Stimulated activated naive B cell treated with anti-CD40 and anti-IgM and Interleukin-4, amounts not matched to agents 10 μg/mL and 1 μg/mL and 100 μg/mL, for 72 hours (primary cell): ENCODE measurements at regions not wholly inside any gene's neighbourhood (a gene's known extent, or its start where the extent isn't known, plus 50 kb on each side); places are given as distances from the start of the nearest gene placed in this dataset.

ENCODE experiments used
- ATAC-seq, 2 donors: fragments of 150-1000 bp; cut with Tn5 transposase; replicated peaks; 2 replicates each; pipeline ENCODE4 v1.10.0; 2021; ENCODE audit warnings: moderate library complexity in 1 of 2
- DNase-seq: peaks from one replicate; pipeline ENCODE4 v3.0.0; 2021
- H3K27ac Mint-ChIP-seq: one replicate; pipeline ENCODE4 v1.8.0; 2022; ENCODE audit warnings: mild to moderate bottlenecking, mixed read lengths
- H3K27me3 Mint-ChIP-seq, 2 donors: one replicate each; pipeline ENCODE4 v1.8.0; 2022; ENCODE audit warnings: mixed read lengths in 2 of 2
- H3K36me3 Mint-ChIP-seq, 2 donors: one replicate each; pipeline ENCODE4 v1.8.0; 2022; ENCODE audit warnings: mixed read lengths in 2 of 2, mild to moderate bottlenecking in 1 of 2
- H3K4me1 Mint-ChIP-seq, 2 donors: one replicate each; pipeline ENCODE4 v1.8.0; 2022; ENCODE audit warnings: mixed read lengths in 2 of 2, mild to moderate bottlenecking in 1 of 2
- H3K4me3 Mint-ChIP-seq, 2 donors: one replicate each; pipeline ENCODE4 v1.8.0; 2022; ENCODE audit warnings: mild to moderate bottlenecking in 2 of 2, mixed read lengths in 2 of 2, moderate library complexity in 1 of 2
- H3K9me3 Mint-ChIP-seq, 2 donors: one replicate each; pipeline ENCODE4 v1.8.0; 2022; ENCODE audit warnings: mixed read lengths in 2 of 2, mild to moderate bottlenecking in 1 of 2

DNA sequence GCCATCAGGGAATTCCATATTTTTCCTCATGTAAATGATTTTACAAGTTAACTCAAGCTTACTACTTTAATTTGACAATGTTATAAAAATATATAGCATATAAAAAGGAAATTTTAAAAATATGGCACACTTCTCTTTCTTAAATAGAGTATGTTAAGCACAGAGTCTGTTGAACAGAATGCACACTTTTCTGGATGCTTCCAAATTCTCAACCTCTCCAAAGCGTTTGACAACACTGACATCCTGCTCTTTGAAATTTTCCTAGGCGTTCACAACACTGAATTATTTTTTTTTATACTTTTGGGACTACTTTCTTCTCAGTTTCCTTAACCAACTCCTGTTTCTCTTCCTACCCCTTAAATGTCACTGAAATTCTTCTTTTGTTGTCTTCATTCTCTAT lies 117.8 kb upstream of the PLXNA2 start:
- Mint-ChIP-seq H3K4me3 (no peak overlapping the region), H3K27me3 (peaks cover 5 to 9% of the 10 kb centered on the region in 2 donors), H3K4me1 (no peaks in the 10 kb centered on the region), H3K27ac (no peak overlapping the region), H3K36me3 (no peaks in the 10 kb centered on the region), H3K9me3 (no peaks in the 10 kb centered on the region)
- ATAC-seq (no peak), DNase-seq (no peak)

DNA sequence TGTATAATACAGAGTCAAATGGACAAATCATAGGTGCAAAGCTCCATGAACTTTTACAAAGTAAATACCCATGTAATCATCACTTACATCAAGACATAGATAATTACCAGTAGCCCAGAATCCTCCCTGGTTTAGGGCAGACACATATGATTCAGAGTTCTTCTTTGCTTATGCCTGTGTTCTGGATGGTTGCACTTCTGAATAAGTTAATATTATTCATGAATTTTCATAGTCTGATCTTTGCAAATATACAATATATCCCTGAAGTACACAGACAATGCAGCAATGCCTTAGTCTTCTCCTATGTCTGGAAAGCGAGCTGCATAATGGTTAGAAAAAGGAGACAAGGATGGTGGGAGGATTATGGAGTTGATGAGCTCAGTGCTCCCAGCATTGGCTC lies 122.4 kb upstream of the PLXNA2 start:
- Mint-ChIP-seq H3K4me1 (peaks cover 4 to 9% of the 10 kb centered on the region in 2 donors), H3K27ac (no peak overlapping the region)
- no peak for ATAC-seq

DNA sequence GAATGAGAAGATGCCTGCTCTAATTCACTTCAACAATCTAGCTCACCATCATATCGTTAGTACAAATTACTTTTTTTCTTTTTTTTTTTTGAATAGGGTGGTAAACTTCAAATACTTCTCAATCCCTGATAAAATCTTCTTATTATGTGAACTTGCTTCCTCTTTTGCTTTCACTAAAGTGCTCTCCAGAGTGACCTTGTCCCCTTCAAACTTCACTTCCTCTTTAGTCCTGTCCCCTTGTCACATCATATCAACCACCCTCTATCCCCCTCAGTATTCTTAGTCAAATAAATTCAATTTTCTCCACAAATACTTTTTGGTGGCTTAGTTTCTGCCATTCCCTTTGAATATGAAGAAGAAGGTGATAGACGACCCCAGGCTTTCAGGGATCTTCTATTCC lies 124.9 kb upstream of the PLXNA2 start:
- H3K27ac Mint-ChIP-seq, result no peak overlapping the region
- peak; percentile 56 to 67 for ATAC-seq
- no peaks in the 10 kb centered on the region for H3K27me3 Mint-ChIP-seq
- no peak overlapping the region for H3K4me3 Mint-ChIP-seq
- H3K9me3 Mint-ChIP-seq, result no peaks in the 10 kb centered on the region
- no peak for DNase-seq
- H3K36me3 Mint-ChIP-seq, result no peaks in the 10 kb centered on the region
- peaks cover 4 to 9% of the 10 kb centered on the region in 2 donors for H3K4me1 Mint-ChIP-seq

More for the DNA sequence above, 122.4 kb upstream of the PLXNA2 start:
- H3K36me3 Mint-ChIP-seq, result no peaks in the 10 kb centered on the region
- DNase-seq, result no peak
- H3K9me3 Mint-ChIP-seq, result no peaks in the 10 kb centered on the region
- H3K27me3 Mint-ChIP-seq, result peaks cover 0 to 9% of the 10 kb centered on the region in 2 donors
- H3K4me3 Mint-ChIP-seq, result no peak overlapping the region

DNA sequence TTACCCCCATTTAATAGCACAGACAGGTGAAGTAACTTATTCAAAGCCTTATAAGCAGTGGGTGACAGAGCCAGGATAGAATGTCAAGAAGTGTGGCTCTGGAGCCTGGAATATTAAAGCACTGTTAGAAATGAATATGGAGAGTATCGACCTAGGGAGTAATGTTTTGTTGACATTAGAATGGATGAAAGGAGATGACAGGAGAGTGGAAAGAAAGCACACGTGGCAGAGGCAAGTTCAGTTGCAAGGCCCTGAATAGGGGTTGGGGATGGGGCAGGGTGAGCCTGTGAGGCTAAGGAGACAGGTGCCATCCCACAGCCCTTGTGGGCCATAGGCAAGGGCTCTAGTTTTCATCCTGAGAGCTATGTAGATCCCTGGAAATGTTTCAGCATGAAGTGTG lies 125.5 kb upstream of the PLXNA2 start:
- peaks cover 4 to 9% of the 10 kb centered on the region in 2 donors for H3K4me1 Mint-ChIP-seq
- no peak overlapping the region for H3K4me3 Mint-ChIP-seq
- H3K9me3 Mint-ChIP-seq, result no peaks in the 10 kb centered on the region
- H3K36me3 Mint-ChIP-seq, result no peaks in the 10 kb centered on the region
- H3K27ac Mint-ChIP-seq, result no peak overlapping the region
- ATAC-seq (no peak), DNase-seq (no peak)
- H3K27me3 Mint-ChIP-seq, result no peaks in the 10 kb centered on the region

DNA sequence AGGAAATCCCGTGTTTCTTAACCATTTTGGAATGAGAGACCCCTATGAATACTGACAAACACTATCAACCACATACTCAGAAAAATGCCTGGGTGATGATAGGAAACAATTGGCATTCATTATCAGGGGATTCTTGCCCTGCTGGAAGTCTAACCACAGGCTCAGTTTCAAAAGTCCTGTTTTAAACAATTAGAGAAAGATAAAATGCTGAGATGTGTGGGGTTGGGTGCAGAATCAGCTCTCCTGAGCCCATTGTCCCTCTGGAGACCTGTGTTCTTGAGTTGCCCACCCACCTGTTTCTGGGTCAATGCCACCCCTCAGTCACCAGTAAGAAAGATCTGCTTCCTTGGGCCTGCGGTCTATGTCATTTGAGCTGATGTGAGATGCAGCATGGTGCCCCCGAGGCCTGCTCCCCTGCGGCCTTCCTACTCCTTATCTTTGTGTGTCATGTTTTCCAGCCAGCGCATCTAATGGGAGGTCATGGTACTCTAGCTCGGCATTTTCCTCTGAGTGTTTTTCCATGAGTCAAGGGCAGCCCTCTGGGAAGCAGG lies 130.3 kb upstream of the PLXNA2 start:
- no peaks in the 10 kb centered on the region for H3K36me3 Mint-ChIP-seq
- no peak overlapping the region for H3K27ac Mint-ChIP-seq
- no peaks in the 10 kb centered on the region for H3K4me1 Mint-ChIP-seq
- no peaks in the 10 kb centered on the region for H3K27me3 Mint-ChIP-seq
- no peaks in the 10 kb centered on the region for H3K9me3 Mint-ChIP-seq
- DNase-seq (no peak), ATAC-seq (no peak)
- H3K4me3 Mint-ChIP-seq, result no peak overlapping the region

DNA sequence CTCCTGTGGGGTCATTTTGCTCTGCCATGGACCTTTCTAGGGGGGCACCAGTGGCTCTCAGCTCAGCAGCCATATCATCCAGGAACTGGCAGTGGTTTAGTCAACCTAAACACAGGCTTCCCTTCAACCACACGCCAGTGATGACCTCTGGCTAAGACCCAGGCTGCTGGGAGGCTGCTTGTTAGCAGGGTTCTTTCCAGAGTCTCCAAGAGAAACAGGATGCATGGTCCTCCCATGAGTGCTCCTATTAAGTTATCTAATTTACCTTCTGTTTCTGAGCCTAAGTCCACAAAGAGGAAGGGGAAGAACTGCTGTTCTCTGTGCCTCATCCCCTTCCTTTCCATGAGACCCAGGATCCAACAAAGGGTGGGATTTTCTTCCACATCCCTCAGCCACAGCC lies 137.3 kb upstream of the PLXNA2 start:
- Mint-ChIP-seq H3K4me3 (no peak overlapping the region), H3K27ac (no peak overlapping the region)

DNA sequence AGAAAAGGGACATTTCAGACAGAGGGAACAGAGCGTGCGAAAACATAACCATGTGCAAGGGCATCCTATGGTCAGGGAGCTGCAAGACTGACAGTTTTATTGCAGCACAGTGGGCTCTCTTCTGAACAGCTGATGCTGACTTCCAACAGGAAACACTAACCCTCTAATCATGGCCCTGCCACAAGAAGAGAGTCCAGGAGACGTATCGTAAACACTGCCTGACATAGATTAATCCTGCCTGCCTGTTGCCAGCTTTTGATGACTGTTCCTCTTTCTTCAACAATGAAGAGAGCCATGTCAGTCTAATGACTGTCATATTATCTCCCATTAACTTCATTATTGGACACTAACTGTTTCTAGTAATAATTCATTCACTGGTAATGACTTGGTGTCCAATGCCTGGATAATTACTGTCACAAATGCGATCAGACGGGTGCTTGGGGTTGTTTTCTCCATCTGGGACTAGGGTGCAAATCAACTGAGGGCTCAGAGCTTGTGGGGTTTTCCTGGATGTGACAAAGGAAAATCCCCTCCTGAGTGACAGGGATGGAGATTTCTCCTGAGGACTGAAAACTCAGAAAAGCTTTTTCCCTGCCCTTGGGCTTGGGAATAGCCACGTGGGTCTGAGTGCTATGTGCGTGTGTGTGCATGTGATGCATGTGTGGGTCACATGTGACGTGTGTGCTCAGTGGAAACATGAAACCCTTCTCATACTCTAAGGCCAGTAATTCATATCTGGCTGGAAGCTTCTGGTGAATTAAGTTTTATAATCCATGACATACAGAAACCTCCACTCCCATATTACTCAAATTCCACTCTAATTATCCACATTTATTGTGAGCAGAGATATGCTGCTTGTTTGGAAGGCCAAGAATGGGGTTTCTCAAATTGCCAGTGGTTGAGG lies 144.0 kb upstream of the PLXNA2 start:
- no peak overlapping the region for H3K4me3 Mint-ChIP-seq
- no peaks in the 10 kb centered on the region for H3K36me3 Mint-ChIP-seq

More for the DNA sequence above, 137.3 kb upstream of the PLXNA2 start:
- Mint-ChIP-seq H3K36me3 (no peaks in the 10 kb centered on the region), H3K9me3 (peaks cover 0 to 2% of the 10 kb centered on the region in 2 donors), H3K4me1 (no peaks in the 10 kb centered on the region), H3K27me3 (no peaks in the 10 kb centered on the region)
- ATAC-seq (no peak), DNase-seq (no peak)

DNA sequence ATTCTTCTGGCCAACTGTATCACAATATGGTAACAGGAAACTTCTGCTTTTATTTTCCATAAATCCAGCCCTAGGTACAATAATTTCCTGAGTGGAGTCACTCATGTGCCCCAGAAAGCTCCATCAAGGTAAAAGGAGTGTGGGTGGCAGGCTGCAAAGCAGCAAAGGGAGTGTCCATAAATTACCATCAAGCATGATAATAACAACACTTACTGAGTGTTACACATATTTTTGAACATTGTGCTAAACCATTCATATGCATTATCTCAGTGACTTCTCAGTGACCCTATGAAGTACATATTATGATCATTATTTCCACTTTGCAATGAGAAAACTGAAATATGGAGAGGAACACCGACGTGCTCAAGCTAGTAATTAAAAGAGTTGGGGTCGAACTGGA lies 149.2 kb upstream of the PLXNA2 start:
- no peaks in the 10 kb centered on the region for H3K9me3 Mint-ChIP-seq
- no peaks in the 10 kb centered on the region for H3K36me3 Mint-ChIP-seq
- ATAC-seq (no peak), DNase-seq (no peak)
- H3K4me1 Mint-ChIP-seq, result no peaks in the 10 kb centered on the region
- H3K27me3 Mint-ChIP-seq, result no peaks in the 10 kb centered on the region
- no peak overlapping the region for H3K27ac Mint-ChIP-seq
- no peak overlapping the region for H3K4me3 Mint-ChIP-seq

More for the DNA sequence above, 144.0 kb upstream of the PLXNA2 start:
- H3K4me1 Mint-ChIP-seq, result peaks cover 0 to 1% of the 10 kb centered on the region in 2 donors
- DNase-seq (no peak), ATAC-seq (no peak)
- no peak overlapping the region for H3K27ac Mint-ChIP-seq
- H3K9me3 Mint-ChIP-seq, result peaks cover 0 to 2% of the 10 kb centered on the region in 2 donors
- no peaks in the 10 kb centered on the region for H3K27me3 Mint-ChIP-seq

DNA sequence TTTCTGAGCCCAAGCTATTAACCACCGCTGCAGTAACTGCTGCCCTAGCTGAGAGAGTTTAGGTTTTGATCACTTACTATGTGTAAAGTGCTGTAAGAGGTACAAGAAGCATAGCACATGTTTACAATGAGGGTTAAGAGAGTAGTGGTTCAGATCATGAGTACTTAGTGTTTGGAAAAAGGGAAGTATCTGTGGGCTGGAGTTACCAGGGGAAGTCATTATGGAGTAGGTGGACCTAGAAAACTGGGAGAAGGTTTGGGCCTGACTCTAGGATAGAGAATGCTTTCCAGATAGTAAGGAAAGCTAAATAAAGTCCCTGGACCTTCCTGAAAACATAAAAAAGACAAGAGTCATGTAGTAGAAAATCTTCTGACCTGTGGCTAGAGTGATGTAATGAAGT lies 149.6 kb upstream of the PLXNA2 start:
- Mint-ChIP-seq H3K4me3 (no peak overlapping the region), H3K36me3 (no peaks in the 10 kb centered on the region), H3K27ac (no peak overlapping the region), H3K4me1 (no peaks in the 10 kb centered on the region), H3K9me3 (no peaks in the 10 kb centered on the region), H3K27me3 (no peaks in the 10 kb centered on the region)
- no peak for ATAC-seq
- no peak for DNase-seq

DNA sequence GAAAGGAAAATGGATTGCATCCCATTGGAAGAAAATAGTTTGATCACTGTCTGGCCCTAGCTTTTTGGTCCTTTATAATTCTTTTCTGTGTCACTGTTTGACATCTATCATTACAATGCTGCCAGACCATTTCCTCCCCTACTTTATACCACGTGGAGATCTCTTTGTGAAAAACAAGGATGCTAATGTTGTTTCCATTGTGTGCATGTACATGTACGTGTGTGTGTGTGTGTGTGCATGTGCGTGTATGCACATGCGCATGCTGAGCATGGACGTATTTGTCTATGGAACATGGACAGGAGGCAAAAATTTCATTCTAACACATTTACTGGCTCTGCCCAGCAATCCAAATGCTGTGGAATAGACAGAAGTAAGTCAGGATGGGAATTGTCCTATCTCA lies 153.1 kb upstream of the PLXNA2 start:
- ATAC-seq, result no peak
- no peak overlapping the region for H3K27ac Mint-ChIP-seq
- H3K4me1 Mint-ChIP-seq, result no peaks in the 10 kb centered on the region
- no peaks in the 10 kb centered on the region for H3K27me3 Mint-ChIP-seq
- no peak for DNase-seq
- no peak overlapping the region for H3K4me3 Mint-ChIP-seq
- no peaks in the 10 kb centered on the region for H3K36me3 Mint-ChIP-seq
- H3K9me3 Mint-ChIP-seq, result no peaks in the 10 kb centered on the region

DNA sequence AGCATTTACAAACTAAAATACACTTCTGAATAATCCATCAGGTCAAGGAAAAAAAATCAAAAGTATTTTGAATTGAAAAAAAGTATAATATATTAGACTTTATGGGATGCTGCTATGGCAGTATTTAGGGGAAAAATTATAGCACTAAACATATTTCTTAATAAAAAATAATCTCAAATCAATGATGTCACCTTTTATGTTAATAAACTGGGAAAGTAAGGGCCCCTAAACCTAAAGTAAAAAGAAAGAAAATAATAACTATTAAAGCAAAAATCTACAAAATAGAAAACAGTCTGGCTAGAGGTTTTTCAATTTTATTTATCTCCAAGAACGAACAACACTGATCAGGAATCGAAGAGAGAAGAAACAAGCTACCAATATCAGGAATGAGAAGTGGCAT lies 160.8 kb upstream of the PLXNA2 start:
- H3K9me3 Mint-ChIP-seq, result no peaks in the 10 kb centered on the region
- no peaks in the 10 kb centered on the region for H3K4me1 Mint-ChIP-seq
- DNase-seq, result no peak
- H3K27me3 Mint-ChIP-seq, result no peaks in the 10 kb centered on the region
- ATAC-seq, result no peak
- H3K36me3 Mint-ChIP-seq, result no peaks in the 10 kb centered on the region
- no peak overlapping the region for H3K4me3 Mint-ChIP-seq
- H3K27ac Mint-ChIP-seq, result no peak overlapping the region

DNA sequence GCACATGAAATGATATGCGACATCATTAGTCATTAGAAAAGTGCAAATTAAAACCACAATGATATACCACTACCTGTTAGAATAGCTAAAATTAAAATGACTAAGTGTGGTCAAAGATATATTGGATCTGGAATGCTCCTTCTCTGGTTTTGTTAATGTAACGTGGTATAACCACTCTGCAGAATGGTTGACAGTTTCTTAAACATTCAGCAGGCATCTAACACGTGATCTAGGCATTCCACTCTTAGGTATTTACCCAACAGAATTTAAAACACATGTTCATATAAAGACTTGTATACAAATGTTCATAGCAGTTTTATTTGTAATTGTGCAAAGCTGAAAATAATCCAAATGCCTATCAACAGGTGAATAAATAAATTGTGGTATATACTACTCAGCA lies 165.0 kb upstream of the PLXNA2 start:
- ATAC-seq (no peak), DNase-seq (no peak)
- Mint-ChIP-seq H3K4me1 (no peaks in the 10 kb centered on the region), H3K27ac (no peak overlapping the region), H3K9me3 (no peaks in the 10 kb centered on the region), H3K27me3 (no peaks in the 10 kb centered on the region), H3K36me3 (no peaks in the 10 kb centered on the region), H3K4me3 (no peak overlapping the region)

DNA sequence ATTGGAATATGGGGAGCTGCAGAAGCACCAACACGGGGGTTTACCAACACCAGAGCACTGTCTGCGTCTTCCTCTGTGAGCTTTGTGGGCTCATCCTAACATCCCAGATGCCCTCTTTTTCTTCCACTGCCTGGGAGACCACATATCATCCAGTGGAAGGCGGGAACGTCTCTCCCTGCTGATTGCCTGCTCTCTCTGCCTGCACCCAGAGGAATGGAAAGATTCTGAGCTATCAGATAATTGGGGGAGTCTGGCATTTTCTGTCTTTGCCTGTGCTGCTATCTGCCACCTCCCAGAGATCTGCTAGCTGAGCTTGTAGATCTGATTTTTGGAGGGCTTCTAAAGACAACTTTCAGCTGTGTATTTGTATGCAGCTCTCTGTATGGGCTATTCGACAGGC lies 166.2 kb upstream of the PLXNA2 start:
- no peaks in the 10 kb centered on the region for H3K4me1 Mint-ChIP-seq
- H3K27me3 Mint-ChIP-seq, result no peaks in the 10 kb centered on the region
- no peak for DNase-seq
- ATAC-seq, result no peak
- H3K27ac Mint-ChIP-seq, result no peak overlapping the region
- H3K36me3 Mint-ChIP-seq, result no peaks in the 10 kb centered on the region
- no peak overlapping the region for H3K4me3 Mint-ChIP-seq
- H3K9me3 Mint-ChIP-seq, result no peaks in the 10 kb centered on the region

DNA sequence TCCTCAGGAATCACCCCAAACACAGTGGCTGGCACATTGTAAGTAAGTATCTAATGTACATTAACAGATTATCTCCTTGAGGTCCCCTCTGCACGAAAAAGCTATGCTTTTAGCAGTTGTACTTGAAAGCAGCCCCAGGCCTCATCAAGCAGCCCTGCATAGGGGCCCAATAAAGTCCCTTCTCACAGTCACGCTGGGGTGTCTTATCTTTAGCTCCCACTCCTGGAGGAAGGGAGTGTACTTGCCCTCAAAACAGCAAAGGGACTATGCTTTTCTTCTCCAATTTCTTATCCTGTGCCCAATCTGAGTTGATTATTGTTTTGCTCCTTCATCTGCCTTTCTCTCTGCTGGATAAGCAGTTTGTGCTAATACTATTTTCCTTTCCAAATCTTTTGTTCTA lies 168.8 kb upstream of the PLXNA2 start:
- Mint-ChIP-seq H3K4me3 (no peak overlapping the region), H3K4me1 (no peaks in the 10 kb centered on the region), H3K27ac (no peak overlapping the region), H3K9me3 (no peaks in the 10 kb centered on the region), H3K27me3 (no peaks in the 10 kb centered on the region), H3K36me3 (no peaks in the 10 kb centered on the region)
- ATAC-seq (no peak), DNase-seq (no peak)

DNA sequence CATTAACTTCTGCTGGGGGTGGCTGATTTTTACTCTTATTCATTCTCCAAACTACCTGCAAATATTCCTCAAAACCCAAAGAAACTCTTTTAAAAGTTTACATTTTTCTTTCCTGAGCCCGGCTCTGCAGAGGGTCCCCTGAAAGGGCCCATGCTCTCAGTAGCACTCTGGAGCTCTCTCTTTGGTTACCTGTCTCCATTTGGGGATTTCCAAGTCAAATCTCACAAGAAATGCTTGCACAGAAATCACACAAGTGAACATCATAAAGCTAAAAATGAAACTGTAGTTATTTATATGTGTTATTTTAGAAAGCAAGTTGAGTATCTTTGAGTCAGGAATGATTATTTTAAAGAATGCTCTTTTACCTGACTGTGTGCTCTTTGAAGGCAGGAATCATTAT lies 174.5 kb upstream of the PLXNA2 start:
- no peaks in the 10 kb centered on the region for H3K27me3 Mint-ChIP-seq
- no peak for DNase-seq
- ATAC-seq, result no peak
- no peaks in the 10 kb centered on the region for H3K9me3 Mint-ChIP-seq
- no peak overlapping the region for H3K4me3 Mint-ChIP-seq
- no peaks in the 10 kb centered on the region for H3K36me3 Mint-ChIP-seq
- no peaks in the 10 kb centered on the region for H3K4me1 Mint-ChIP-seq
- H3K27ac Mint-ChIP-seq, result no peak overlapping the region
